ENCODE measurements at regions not wholly inside any gene's neighbourhood (a gene's known extent, or its start where the extent isn't known, plus 50 kb on each side); places are given as distances from the start of the nearest gene placed in this dataset.
"Not testable (repeated sequence)": the region's sequence is repeated elsewhere in the genome, so short reads cannot be mapped to it uniquely, and the experiment has no call there.

- no peak for DNase-seq (ENCODE audit: low spot score)
Observed at GRCh38 chr18:73549236-73549635, 598.4 kb downstream of the FBXO15 start.

GRCh38 chr18:73545472-73545871 lies 602.2 kb downstream of the FBXO15 start:
- no peak for DNase-seq (ENCODE audit: low spot score)

- no peak for DNase-seq (ENCODE audit: low spot score)
Observed at GRCh38 chr18:73544617-73545016, 603.0 kb downstream of the FBXO15 start.

- DNase-seq (ENCODE audit: low spot score): no peak
Observed at GRCh38 chr18:73544032-73544431, 603.6 kb downstream of the FBXO15 start.

- DNase-seq (ENCODE audit: low spot score): no peak
Observed at GRCh38 chr18:73535990-73536389, 611.6 kb downstream of the FBXO15 start.

- DNase-seq (ENCODE audit: low spot score): no peak
Observed at GRCh38 chr18:73535189-73535588, 612.4 kb downstream of the FBXO15 start.

GRCh38 chr18:73531601-73532000 lies 616.0 kb downstream of the FBXO15 start:
- no peak for DNase-seq (ENCODE audit: low spot score)

GRCh38 chr18:73528066-73528465 lies 619.6 kb downstream of the FBXO15 start:
- DNase-seq (ENCODE audit: low spot score): no peak

GRCh38 chr18:73520229-73520628 lies 627.4 kb downstream of the FBXO15 start:
- DNase-seq (ENCODE audit: low spot score): no peak

- not testable (repeated sequence) for DNase-seq (ENCODE audit: low spot score)
Observed at GRCh38 chr18:73516056-73516455, 631.6 kb downstream of the FBXO15 start.

GRCh38 chr18:73514449-73514848 lies 633.2 kb downstream of the FBXO15 start:
- no peak for DNase-seq (ENCODE audit: low spot score)

- no peak for DNase-seq (ENCODE audit: low spot score)
Observed at GRCh38 chr18:73511771-73512503, 635.7 kb downstream of the FBXO15 start.

GRCh38 chr18:73509460-73509859 lies 638.2 kb downstream of the FBXO15 start:
- no peak for DNase-seq (ENCODE audit: low spot score)

- DNase-seq (ENCODE audit: low spot score): no peak
Observed at GRCh38 chr18:73503326-73503725, 635.5 kb upstream of the NETO1 start.

- no peak for DNase-seq (ENCODE audit: low spot score)
Observed at GRCh38 chr18:73487966-73488365, 620.2 kb upstream of the NETO1 start.

GRCh38 chr18:73485166-73485565 lies 617.4 kb upstream of the NETO1 start:
- DNase-seq (ENCODE audit: low spot score): no peak

GRCh38 chr18:73482901-73483300 lies 615.1 kb upstream of the NETO1 start:
- DNase-seq (ENCODE audit: low spot score): no peak

- DNase-seq (ENCODE audit: low spot score): peak; percentile 0
Observed at GRCh38 chr18:73479477-73479876, 611.7 kb upstream of the NETO1 start.

- no peak for DNase-seq (ENCODE audit: low spot score)
Observed at GRCh38 chr18:73478191-73478590, 610.4 kb upstream of the NETO1 start.

GRCh38 chr18:73476031-73476430 lies 608.2 kb upstream of the NETO1 start:
- no peak for DNase-seq (ENCODE audit: low spot score)

GRCh38 chr18:73462092-73462491 lies 594.3 kb upstream of the NETO1 start:
- peak; percentile 9 for DNase-seq (ENCODE audit: low spot score)

- no peak for DNase-seq (ENCODE audit: low spot score)
Observed at GRCh38 chr18:73461780-73462059, 593.9 kb upstream of the NETO1 start.

- DNase-seq (ENCODE audit: low spot score): no peak
Observed at GRCh38 chr18:73461038-73461779, 593.4 kb upstream of the NETO1 start.
